RWPE2 (cell line): ENCODE measurements at regions not wholly inside any gene's neighbourhood (a gene's known extent, or its start where the extent isn't known, plus 50 kb on each side); places are given as distances from the start of the nearest gene placed in this dataset.

Experiments
- ATAC-seq: fragments of 200-7000 bp; cut with Tn5 transposase; 3 replicates; pipeline ENCODE4 v1.9.1; 2021; ENCODE audit warnings: low read depth
- DNase-seq: peaks from one replicate; pipeline ENCODE4 v3.0.0-alpha.2; 2020; ENCODE audit warnings: low spot score
- H3K27ac ChIP-seq: fragments of 450-650 bp; 2 replicates; pipeline ENCODE4 v1.5.1; 2017; ENCODE audit warnings: mild to moderate bottlenecking; ENCODE audit not compliant: poor library complexity, severe bottlenecking
- H3K27me3 ChIP-seq: fragments of 250-450 bp; sonication (Bioruptor Pico); 2 replicates; pipeline ENCODE4 v1.5.1; 2021; ENCODE audit warnings: mild to moderate bottlenecking, moderate library complexity; ENCODE audit not compliant: insufficient read depth, poor library complexity, severe bottlenecking
- H3K36me3 ChIP-seq: fragments of 250-450 bp; sonication (Bioruptor Pico); 2 replicates; pipeline ENCODE4 v1.5.1; 2020; ENCODE audit warnings: low read depth, mild to moderate bottlenecking, moderate library complexity
- H3K4me1 ChIP-seq: fragments of 250-450 bp; sonication (Bioruptor Pico); 2 replicates; pipeline ENCODE4 v1.5.1; 2021; ENCODE audit warnings: mild to moderate bottlenecking, moderate library complexity; ENCODE audit not compliant: insufficient read depth, poor library complexity, severe bottlenecking
- H3K4me3 ChIP-seq: fragments of 250-450 bp; sonication (Bioruptor Pico); 2 replicates; pipeline ENCODE4 v1.5.1; 2021; ENCODE audit warnings: mild to moderate bottlenecking, moderate library complexity; ENCODE audit not compliant: severe bottlenecking
- H3K9me3 ChIP-seq: fragments of 250-450 bp; sonication (Bioruptor Pico); 2 replicates; pipeline ENCODE4 v1.5.1; 2021; ENCODE audit warnings: mild to moderate bottlenecking, moderate library complexity; ENCODE audit not compliant: severe bottlenecking
- TF ChIP-seq, protein P1 (sequence below): fragments of 450-650 bp; IDR thresholded peaks from one replicate; pipeline ENCODE4 v1.5.1; 2017; ENCODE audit warnings: mild to moderate bottlenecking, moderate library complexity; ENCODE audit not compliant: poor library complexity, severe bottlenecking

DNA sequence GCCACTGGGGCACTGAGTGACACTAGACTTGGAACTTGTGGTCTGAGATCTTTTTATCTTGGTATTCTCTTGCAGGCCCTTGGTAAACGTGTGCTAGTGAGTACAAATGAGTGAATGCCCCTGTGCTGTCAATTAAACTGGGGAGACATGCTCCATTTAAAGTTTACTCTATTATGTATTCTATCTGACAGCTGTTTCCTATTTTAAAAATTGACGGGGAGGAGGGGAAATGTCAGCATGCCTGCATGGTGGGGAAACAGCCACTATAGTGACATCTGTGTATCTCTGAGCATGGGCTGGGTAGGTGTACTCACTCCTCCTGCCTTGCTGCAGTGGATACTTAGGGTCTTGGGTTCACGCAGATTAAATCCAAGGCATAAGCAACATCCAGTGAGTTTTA lies 59.0 kb upstream of the IKBKE start:
- Histone ChIP-seq H3K9me3 (no peaks in the 10 kb centered on the region), H3K4me1 (no peaks in the 10 kb centered on the region), H3K4me3 (no peak overlapping the region), H3K27ac (no peak overlapping the region), H3K36me3 (no peaks in the 10 kb centered on the region), H3K27me3 (no peaks in the 10 kb centered on the region)
- TF ChIP-seq, protein P1, sequence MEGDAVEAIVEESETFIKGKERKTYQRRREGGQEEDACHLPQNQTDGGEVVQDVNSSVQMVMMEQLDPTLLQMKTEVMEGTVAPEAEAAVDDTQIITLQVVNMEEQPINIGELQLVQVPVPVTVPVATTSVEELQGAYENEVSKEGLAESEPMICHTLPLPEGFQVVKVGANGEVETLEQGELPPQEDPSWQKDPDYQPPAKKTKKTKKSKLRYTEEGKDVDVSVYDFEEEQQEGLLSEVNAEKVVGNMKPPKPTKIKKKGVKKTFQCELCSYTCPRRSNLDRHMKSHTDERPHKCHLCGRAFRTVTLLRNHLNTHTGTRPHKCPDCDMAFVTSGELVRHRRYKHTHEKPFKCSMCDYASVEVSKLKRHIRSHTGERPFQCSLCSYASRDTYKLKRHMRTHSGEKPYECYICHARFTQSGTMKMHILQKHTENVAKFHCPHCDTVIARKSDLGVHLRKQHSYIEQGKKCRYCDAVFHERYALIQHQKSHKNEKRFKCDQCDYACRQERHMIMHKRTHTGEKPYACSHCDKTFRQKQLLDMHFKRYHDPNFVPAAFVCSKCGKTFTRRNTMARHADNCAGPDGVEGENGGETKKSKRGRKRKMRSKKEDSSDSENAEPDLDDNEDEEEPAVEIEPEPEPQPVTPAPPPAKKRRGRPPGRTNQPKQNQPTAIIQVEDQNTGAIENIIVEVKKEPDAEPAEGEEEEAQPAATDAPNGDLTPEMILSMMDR: no peak
- no peak for DNase-seq
- no peak for ATAC-seq

DNA sequence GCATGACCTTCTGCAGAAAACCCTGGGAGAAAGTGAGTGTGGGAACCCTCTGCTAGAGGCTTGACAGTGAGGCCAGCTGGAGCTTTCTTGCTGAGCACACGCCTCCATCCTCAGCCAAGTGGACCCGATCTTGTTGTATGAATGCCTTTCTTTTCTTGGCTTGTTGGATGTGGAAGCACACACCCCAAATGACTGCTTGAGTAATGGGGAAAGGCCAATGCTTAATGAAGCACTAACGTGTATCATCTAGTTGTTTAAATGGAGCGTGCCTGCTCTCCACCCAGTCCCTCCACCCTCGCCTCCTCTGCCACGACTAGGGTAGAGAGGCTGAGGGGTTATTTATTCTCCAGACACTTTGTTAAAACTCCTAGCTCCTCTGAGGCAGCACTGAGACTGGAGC lies 54.3 kb upstream of the IKBKE start:
- no peak for DNase-seq
- H3K27me3 ChIP-seq: no peaks in the 10 kb centered on the region
- no peaks in the 10 kb centered on the region for H3K9me3 ChIP-seq
- ATAC-seq: no peak
- TF ChIP-seq, protein P1: no peak
- H3K4me3 ChIP-seq: no peak overlapping the region
- no peak overlapping the region for H3K27ac ChIP-seq
- peaks cover 29% of the 10 kb centered on the region for H3K36me3 ChIP-seq
- peaks cover 14% of the 10 kb centered on the region for H3K4me1 ChIP-seq

DNA sequence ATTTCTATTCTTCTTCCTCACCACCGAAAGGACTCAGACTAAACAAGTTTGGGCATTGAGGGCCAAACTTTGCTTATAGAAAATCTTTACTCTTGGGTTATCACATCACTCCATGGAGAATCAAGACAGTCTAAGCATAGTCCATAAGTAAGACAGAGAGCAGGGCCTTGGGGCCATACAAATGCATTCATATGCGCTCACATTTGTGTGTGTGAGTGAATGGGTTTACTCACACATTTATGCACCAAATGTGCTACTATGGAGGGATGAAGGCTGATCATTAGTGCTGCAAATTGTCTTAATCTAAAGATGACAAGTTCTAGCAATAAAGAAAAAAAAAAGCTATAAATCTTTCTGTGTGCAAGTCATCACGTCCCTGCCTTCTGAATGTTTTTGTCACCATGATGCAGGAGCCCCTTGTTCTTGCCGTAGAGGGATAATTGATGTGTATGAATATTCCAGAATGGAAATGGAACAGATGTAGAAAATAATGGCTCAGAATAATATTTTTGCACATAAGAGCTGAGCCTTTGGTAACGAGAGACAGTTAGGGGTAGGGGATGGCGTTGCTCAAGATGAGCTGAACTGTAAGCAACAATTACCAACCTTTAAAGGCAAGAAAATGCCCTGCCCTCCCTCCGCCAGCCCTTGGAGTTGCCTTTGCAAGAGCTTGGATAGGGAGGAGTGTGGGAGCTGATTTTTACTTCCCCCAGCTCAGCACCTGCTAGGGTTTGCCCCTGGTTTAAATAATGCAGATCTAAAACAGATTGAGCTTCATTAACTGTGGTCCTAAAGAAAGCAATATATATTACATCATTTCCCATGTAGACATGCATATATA lies 52.3 kb upstream of the IKBKE start:
- no peak for DNase-seq
- H3K9me3 ChIP-seq: no peaks in the 10 kb centered on the region
- no peak overlapping the region for H3K4me3 ChIP-seq
- no peak for ATAC-seq
- no peak overlapping the region for H3K27ac ChIP-seq
- peaks cover 14% of the 10 kb centered on the region for H3K4me1 ChIP-seq
- no peaks in the 10 kb centered on the region for H3K27me3 ChIP-seq
- peaks cover 45% of the 10 kb centered on the region for H3K36me3 ChIP-seq
- TF ChIP-seq, protein P1: no peak

DNA sequence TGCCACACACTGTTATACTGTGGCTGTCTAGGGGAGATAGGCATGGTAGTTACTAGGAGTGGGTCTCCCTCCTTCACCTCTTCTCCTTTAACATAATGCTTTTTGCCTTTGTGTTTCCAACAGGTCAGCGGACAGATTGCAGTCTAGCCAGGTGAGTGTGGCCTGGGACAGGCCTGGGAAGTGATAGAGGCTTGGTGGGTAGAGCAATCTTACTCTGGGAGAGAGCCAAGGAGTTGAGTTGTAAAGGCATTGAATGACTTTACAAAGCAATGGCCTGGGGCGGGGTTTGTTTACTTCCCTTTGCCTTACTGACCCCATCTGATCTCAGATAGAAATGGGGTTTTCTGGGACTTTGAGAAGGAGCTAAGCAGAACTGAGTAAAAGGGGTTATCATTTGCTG lies 51.0 kb upstream of the IKBKE start:
- DNase-seq: peak; percentile 58
- no peaks in the 10 kb centered on the region for H3K9me3 ChIP-seq
- ATAC-seq: peak; percentile 75
- no peak overlapping the region for H3K4me3 ChIP-seq
- H3K4me1 ChIP-seq: peaks cover 14% of the 10 kb centered on the region
- peaks cover 48% of the 10 kb centered on the region for H3K36me3 ChIP-seq
- no peaks in the 10 kb centered on the region for H3K27me3 ChIP-seq
- TF ChIP-seq, protein P1: no peak
- H3K27ac ChIP-seq: peak overlapping the region; percentile 41

DNA sequence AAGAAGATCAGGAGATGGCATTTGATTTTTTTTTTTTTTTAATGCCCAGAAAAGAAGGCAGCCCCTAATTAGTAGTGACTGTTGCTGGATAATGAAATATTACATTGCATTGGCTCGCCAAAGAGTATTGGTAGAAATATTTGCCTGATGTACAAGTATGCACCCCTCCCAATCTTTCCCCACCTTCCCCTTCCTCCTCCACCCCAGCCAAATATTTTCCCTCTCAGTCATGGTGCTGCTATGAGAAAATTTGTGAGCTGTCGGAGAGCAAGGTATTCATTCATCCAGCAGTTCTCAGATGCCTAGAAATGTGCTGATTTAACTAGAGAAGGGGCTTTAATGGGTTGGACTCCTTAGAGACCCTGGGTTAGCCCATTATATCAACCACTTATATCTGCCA lies 50.5 kb upstream of the IKBKE start:
- peaks cover 48% of the 10 kb centered on the region for H3K36me3 ChIP-seq
- peak; percentile 74 for ATAC-seq

More for the DNA sequence above, 50.5 kb upstream of the IKBKE start:
- no peaks in the 10 kb centered on the region for H3K27me3 ChIP-seq
- H3K9me3 ChIP-seq: no peaks in the 10 kb centered on the region
- no peak overlapping the region for H3K4me3 ChIP-seq
- H3K27ac ChIP-seq: peak overlapping the region; percentile 41
- peaks cover 14% of the 10 kb centered on the region for H3K4me1 ChIP-seq
- TF ChIP-seq, protein P1: no peak
- no peak for DNase-seq
